Astrocyte (in vitro differentiated cells and primary cell): ENCODE measurements at regions not wholly inside any gene's neighbourhood (a gene's known extent, or its start where the extent isn't known, plus 50 kb on each side); places are given as distances from the start of the nearest gene placed in this dataset.

Source experiments
- CTCF ChIP-seq: IDR thresholded peaks from 2 replicates; pipeline ENCODE4 v1.5.1; 2011; ENCODE audit warnings: low read depth, mild to moderate bottlenecking, inconsistent platforms, low read length, moderate library complexity; ENCODE audit not compliant: insufficient read depth
- EZH2 ChIP-seq: IDR thresholded peaks from 2 replicates; pipeline ENCODE4 v1.6.1; 2012; ENCODE audit warnings: mild to moderate bottlenecking, low read length, inconsistent platforms; ENCODE audit not compliant: insufficient read depth

DNA sequence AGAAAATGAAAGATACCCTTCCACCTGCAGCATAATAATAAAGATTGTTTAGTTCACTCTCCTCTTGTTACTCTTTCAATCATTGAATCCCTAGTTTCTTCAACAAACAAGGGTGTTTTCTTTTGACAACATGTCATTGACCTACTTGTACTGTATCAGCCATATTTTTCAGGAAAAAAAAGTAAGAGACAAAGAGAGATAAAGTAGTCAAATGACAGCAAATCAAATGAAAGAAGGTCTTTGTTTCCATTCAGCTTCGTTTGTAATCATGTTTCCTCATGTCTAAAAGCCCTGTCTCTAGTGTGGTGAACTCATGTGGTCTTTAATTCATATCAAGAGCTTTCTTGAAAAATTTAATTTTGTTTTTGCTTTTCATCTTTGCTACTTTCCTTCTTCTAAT is 557.8 kb upstream of the LRATD1 start:
- TF ChIP-seq CTCF (no peak), EZH2 (no peak)
